ENCODE measurements at regions not wholly inside any gene's neighbourhood (a gene's known extent, or its start where the extent isn't known, plus 50 kb on each side); places are given as distances from the start of the nearest gene placed in this dataset.

DNA sequence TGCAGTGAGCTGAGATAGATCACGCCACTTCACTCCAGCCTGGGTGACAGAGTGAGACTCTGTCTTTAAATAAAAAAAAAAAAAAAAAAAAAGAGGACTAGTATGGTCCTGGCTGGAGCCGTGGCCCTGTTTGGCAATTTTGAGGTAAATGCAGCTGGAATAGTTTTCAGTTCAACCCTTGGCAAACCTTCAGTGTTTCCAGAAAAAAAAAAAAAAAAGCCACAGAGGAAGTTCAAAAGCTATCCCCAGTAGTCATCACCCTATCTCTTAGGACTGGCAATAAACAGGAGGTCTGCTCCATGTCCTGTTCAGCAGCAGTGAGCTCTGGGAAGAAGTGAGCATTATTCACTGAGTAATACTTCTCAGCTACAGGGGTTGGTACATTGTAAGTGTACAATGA, 56.8 kb upstream of the ERRFI1 start:
- Histone ChIP-seq H2BK120ac (ENCODE audit: low read depth, low read length) (no peak overlapping the region), H3K4me3 (ENCODE audit: insufficient read depth in 1 of 2, low read depth in 1 of 2, low read length in 2 of 2) (no peak overlapping the region), H3K4me1 (ENCODE audit: control insufficient read depth, insufficient read depth, low read depth, low read length) (peaks cover 6% of the 10 kb centered on the region), H3K4ac (ENCODE audit: low read depth in 1 of 2, low read length in 2 of 2) (peak overlapping the region in 1 of 2 experiments; percentile 60), H3K14ac (ENCODE audit: low read length in 2 of 2) (no peak overlapping the region), H3K4me2 (ENCODE audit: low read length, poor library complexity, severe bottlenecking) (no peak overlapping the region), H3K79me1 (replicated peaks; ENCODE audit: low read length, poor library complexity, severe bottlenecking) (no peaks in the 10 kb centered on the region), H4K91ac (ENCODE audit: low read length) (no peak overlapping the region), H2AFZ (ENCODE audit: low read depth, low read length) (no peak overlapping the region), H2BK15ac (ENCODE audit: low read depth, poor library complexity, severe bottlenecking) (no peak overlapping the region), H2BK5ac (ENCODE audit: low read depth, low read length, poor library complexity, severe bottlenecking) (no peak overlapping the region), H2AK5ac (ENCODE audit: low read length, severe bottlenecking) (no peak overlapping the region), H3K36me3 (ENCODE audit: control insufficient read depth in 1 of 2, insufficient read depth in 2 of 2, low read depth in 1 of 2, low read length in 2 of 2) (no peaks in the 10 kb centered on the region), H3K9me3 (ENCODE audit: control insufficient read depth, low read length) (no peaks in the 10 kb centered on the region), H3K23ac (ENCODE audit: low read length in 2 of 2) (no peak overlapping the region), H3K9ac (ENCODE audit: low read length) (peak overlapping the region; percentile 67), H3K27me3 (ENCODE audit: control insufficient read depth in 1 of 2, insufficient read depth in 1 of 2, low read length in 2 of 2) (no peaks in the 10 kb centered on the region), H2BK12ac (ENCODE audit: low read length in 2 of 2) (no peak overlapping the region), H4K8ac (ENCODE audit: low read length) (no peak overlapping the region), H3K27ac (ENCODE audit: low read length, poor library complexity, severe bottlenecking) (no peak overlapping the region), H3K18ac (ENCODE audit: low read depth in 1 of 2, low read length in 2 of 2) (no peak overlapping the region)
- peak; percentile 92 for DNase-seq
- 47% methylated on average over 2 of the region's 2 CpGs for WGBS

DNA sequence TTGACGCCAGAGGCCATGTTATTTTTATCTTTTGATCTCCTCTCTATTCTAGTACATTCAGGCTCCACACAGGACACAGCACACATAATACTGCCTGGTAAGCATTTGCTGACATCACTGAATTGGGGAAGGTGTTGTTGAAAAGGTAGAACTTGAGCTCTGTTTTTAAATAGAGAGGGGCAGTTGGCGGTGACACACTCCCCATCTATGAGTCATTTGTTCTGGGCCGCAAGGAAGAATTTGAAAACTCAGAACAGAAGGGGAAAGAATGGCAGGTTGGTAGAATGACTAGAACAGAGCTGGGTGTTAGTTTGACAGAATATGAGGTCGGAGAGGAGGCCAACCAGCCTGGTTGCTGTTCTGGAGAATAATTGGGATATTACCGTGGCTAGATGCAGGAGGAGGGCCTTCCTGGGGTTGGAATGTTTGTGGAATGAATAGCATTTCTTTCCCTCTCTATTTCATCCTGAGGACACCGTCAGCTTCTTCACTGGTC, 52.1 kb upstream of the ERRFI1 start:
- no peaks in the 10 kb centered on the region for H3K27me3 ChIP-seq (ENCODE audit: control insufficient read depth in 1 of 2, insufficient read depth in 1 of 2, low read length in 2 of 2)
- no peaks in the 10 kb centered on the region for H3K9me3 ChIP-seq (ENCODE audit: control insufficient read depth, low read length)
- H3K27ac ChIP-seq (ENCODE audit: low read length, poor library complexity, severe bottlenecking): peak overlapping the region; percentile 89
- H3K4me1 ChIP-seq (ENCODE audit: control insufficient read depth, insufficient read depth, low read depth, low read length): peaks cover 20% of the 10 kb centered on the region
- DNase-seq: peak; percentile 83
- no peak overlapping the region for H3K4me3 ChIP-seq (ENCODE audit: insufficient read depth in 1 of 2, low read depth in 1 of 2, low read length in 2 of 2)
- H3K79me1 ChIP-seq (replicated peaks; ENCODE audit: low read length, poor library complexity, severe bottlenecking): no peaks in the 10 kb centered on the region
- H3K4me2 ChIP-seq (ENCODE audit: low read length, poor library complexity, severe bottlenecking): no peak overlapping the region
- peak overlapping the region; percentile 72 to 78 for H3K18ac ChIP-seq (ENCODE audit: low read depth in 1 of 2, low read length in 2 of 2)
- H2AFZ ChIP-seq (ENCODE audit: low read depth, low read length): no peak overlapping the region
- WGBS: 2% methylated on average over 5 of the region's 6 CpGs
- no peak overlapping the region for H3K14ac ChIP-seq (ENCODE audit: low read length in 2 of 2)
- peak overlapping the region in 1 of 2 experiments; percentile 60 for H3K4ac ChIP-seq (ENCODE audit: low read depth in 1 of 2, low read length in 2 of 2)
- peak overlapping the region; percentile 59 to 85 for H2BK12ac ChIP-seq (ENCODE audit: low read length in 2 of 2)
- H3K23ac ChIP-seq (ENCODE audit: low read length in 2 of 2): no peak overlapping the region
- H4K8ac ChIP-seq (ENCODE audit: low read length): peak overlapping the region; percentile 0
- H2AK5ac ChIP-seq (ENCODE audit: low read length, severe bottlenecking): no peak overlapping the region
- H3K9ac ChIP-seq (ENCODE audit: low read length): no peak overlapping the region
- no peak overlapping the region for H2BK15ac ChIP-seq (ENCODE audit: low read depth, poor library complexity, severe bottlenecking)
- H2BK120ac ChIP-seq (ENCODE audit: low read depth, low read length): peak overlapping the region; percentile 36
- H2BK5ac ChIP-seq (ENCODE audit: low read depth, low read length, poor library complexity, severe bottlenecking): peak overlapping the region; percentile 14
- no peaks in the 10 kb centered on the region for H3K36me3 ChIP-seq (ENCODE audit: control insufficient read depth in 1 of 2, insufficient read depth in 2 of 2, low read depth in 1 of 2, low read length in 2 of 2)
- H4K91ac ChIP-seq (ENCODE audit: low read length): no peak overlapping the region

DNA sequence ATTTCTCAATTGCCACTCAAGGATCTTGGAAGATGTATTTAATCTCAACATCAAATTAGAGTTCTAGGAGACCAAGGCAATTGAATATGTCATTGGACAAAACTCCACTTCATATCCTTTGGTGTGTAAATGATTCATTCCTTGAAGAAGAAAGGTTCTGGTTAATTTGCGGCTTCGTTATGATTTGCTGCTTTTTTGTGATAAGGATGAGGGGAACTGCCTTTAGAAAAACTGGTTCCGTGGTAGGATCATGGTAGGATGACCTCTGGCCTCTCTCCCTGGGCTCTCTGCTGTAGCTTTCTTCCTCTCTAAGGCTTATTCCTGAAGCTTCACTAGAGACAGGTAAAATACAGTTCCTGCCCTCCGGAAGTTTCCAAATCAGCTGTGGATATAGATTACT, 51.5 kb upstream of the ERRFI1 start:
- Histone ChIP-seq H3K27me3 (ENCODE audit: control insufficient read depth in 1 of 2, insufficient read depth in 1 of 2, low read length in 2 of 2) (no peaks in the 10 kb centered on the region), H2BK120ac (ENCODE audit: low read depth, low read length) (peak overlapping the region; percentile 85), H3K23ac (ENCODE audit: low read length in 2 of 2) (no peak overlapping the region), H3K14ac (ENCODE audit: low read length in 2 of 2) (no peak overlapping the region), H3K36me3 (ENCODE audit: control insufficient read depth in 1 of 2, insufficient read depth in 2 of 2, low read depth in 1 of 2, low read length in 2 of 2) (no peaks in the 10 kb centered on the region), H3K4me2 (ENCODE audit: low read length, poor library complexity, severe bottlenecking) (no peak overlapping the region), H3K4ac (ENCODE audit: low read depth in 1 of 2, low read length in 2 of 2) (peak overlapping the region in 1 of 2 experiments; percentile 81), H2AFZ (ENCODE audit: low read depth, low read length) (no peak overlapping the region), H3K27ac (ENCODE audit: low read length, poor library complexity, severe bottlenecking) (peak overlapping the region; percentile 89), H3K4me3 (ENCODE audit: insufficient read depth in 1 of 2, low read depth in 1 of 2, low read length in 2 of 2) (no peak overlapping the region), H2BK5ac (ENCODE audit: low read depth, low read length, poor library complexity, severe bottlenecking) (no peak overlapping the region), H4K8ac (ENCODE audit: low read length) (no peak overlapping the region), H2BK12ac (ENCODE audit: low read length in 2 of 2) (peak overlapping the region in 1 of 2 experiments; percentile 80), H3K18ac (ENCODE audit: low read depth in 1 of 2, low read length in 2 of 2) (peak overlapping the region in 1 of 2 experiments; percentile 66), H3K9ac (ENCODE audit: low read length) (no peak overlapping the region), H3K4me1 (ENCODE audit: control insufficient read depth, insufficient read depth, low read depth, low read length) (peaks cover 20% of the 10 kb centered on the region), H3K79me1 (replicated peaks; ENCODE audit: low read length, poor library complexity, severe bottlenecking) (no peaks in the 10 kb centered on the region), H2BK15ac (ENCODE audit: low read depth, poor library complexity, severe bottlenecking) (peak overlapping the region; percentile 56), H2AK5ac (ENCODE audit: low read length, severe bottlenecking) (peak overlapping the region; percentile 61), H4K91ac (ENCODE audit: low read length) (peak overlapping the region; percentile 60), H3K9me3 (ENCODE audit: control insufficient read depth, low read length) (no peaks in the 10 kb centered on the region)
- DNase-seq: no peak
- WGBS: 11% methylated on average over 3 of the region's 4 CpGs

DNA sequence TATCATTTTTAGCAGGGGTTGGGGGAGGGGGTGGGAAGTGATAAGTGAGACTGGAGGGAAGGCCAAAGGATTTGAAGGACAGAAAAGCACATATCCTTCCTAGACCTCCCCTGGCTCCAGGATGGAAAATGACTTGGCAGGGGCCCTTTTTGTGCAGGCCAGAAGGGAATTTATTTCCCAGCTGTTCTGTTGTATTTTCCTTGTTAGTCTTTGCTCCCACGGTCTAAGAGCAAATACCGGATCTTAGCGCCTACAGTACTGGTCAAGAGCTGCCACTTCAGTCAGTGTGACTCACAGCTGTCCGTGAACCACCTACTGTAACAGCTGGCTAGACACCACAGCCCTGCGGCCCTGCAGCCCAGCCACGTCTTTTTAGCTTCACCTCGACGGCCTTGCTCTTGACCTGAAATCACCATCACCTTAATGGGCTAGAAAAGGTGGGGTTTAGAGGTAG, 51.0 kb upstream of the ERRFI1 start:
- no peak overlapping the region for H4K8ac ChIP-seq (ENCODE audit: low read length)
- H3K79me1 ChIP-seq (replicated peaks; ENCODE audit: low read length, poor library complexity, severe bottlenecking): no peaks in the 10 kb centered on the region
- H3K14ac ChIP-seq (ENCODE audit: low read length in 2 of 2): no peak overlapping the region
- no peak overlapping the region for H3K4ac ChIP-seq (ENCODE audit: low read depth in 1 of 2, low read length in 2 of 2)
- no peak overlapping the region for H2AK5ac ChIP-seq (ENCODE audit: low read length, severe bottlenecking)
- peak; percentile 99 for DNase-seq
- H3K9ac ChIP-seq (ENCODE audit: low read length): no peak overlapping the region
- peak overlapping the region in 1 of 2 experiments; percentile 88 for H3K18ac ChIP-seq (ENCODE audit: low read depth in 1 of 2, low read length in 2 of 2)
- H3K4me1 ChIP-seq (ENCODE audit: control insufficient read depth, insufficient read depth, low read depth, low read length): peaks cover 20% of the 10 kb centered on the region
- no peak overlapping the region for H2BK12ac ChIP-seq (ENCODE audit: low read length in 2 of 2)
- no peaks in the 10 kb centered on the region for H3K9me3 ChIP-seq (ENCODE audit: control insufficient read depth, low read length)
- peak overlapping the region; percentile 89 for H3K27ac ChIP-seq (ENCODE audit: low read length, poor library complexity, severe bottlenecking)
- H3K4me2 ChIP-seq (ENCODE audit: low read length, poor library complexity, severe bottlenecking): no peak overlapping the region
- H3K23ac ChIP-seq (ENCODE audit: low read length in 2 of 2): no peak overlapping the region
- 1% methylated on average over 4 of the region's 8 CpGs for WGBS
- H3K4me3 ChIP-seq (ENCODE audit: insufficient read depth in 1 of 2, low read depth in 1 of 2, low read length in 2 of 2): no peak overlapping the region
- H2BK120ac ChIP-seq (ENCODE audit: low read depth, low read length): no peak overlapping the region
- no peak overlapping the region for H4K91ac ChIP-seq (ENCODE audit: low read length)
- no peak overlapping the region for H2BK15ac ChIP-seq (ENCODE audit: low read depth, poor library complexity, severe bottlenecking)
- no peak overlapping the region for H2AFZ ChIP-seq (ENCODE audit: low read depth, low read length)
- peak overlapping the region; percentile 9 for H2BK5ac ChIP-seq (ENCODE audit: low read depth, low read length, poor library complexity, severe bottlenecking)
- H3K27me3 ChIP-seq (ENCODE audit: control insufficient read depth in 1 of 2, insufficient read depth in 1 of 2, low read length in 2 of 2): no peaks in the 10 kb centered on the region
- H3K36me3 ChIP-seq (ENCODE audit: control insufficient read depth in 1 of 2, insufficient read depth in 2 of 2, low read depth in 1 of 2, low read length in 2 of 2): no peaks in the 10 kb centered on the region

Measured in mesenchymal stem cell (in vitro differentiated cells and primary cell).